ENCODE measurements at regions not wholly inside any gene's neighbourhood (a gene's known extent, or its start where the extent isn't known, plus 50 kb on each side); places are given as distances from the start of the nearest gene placed in this dataset.

DNA sequence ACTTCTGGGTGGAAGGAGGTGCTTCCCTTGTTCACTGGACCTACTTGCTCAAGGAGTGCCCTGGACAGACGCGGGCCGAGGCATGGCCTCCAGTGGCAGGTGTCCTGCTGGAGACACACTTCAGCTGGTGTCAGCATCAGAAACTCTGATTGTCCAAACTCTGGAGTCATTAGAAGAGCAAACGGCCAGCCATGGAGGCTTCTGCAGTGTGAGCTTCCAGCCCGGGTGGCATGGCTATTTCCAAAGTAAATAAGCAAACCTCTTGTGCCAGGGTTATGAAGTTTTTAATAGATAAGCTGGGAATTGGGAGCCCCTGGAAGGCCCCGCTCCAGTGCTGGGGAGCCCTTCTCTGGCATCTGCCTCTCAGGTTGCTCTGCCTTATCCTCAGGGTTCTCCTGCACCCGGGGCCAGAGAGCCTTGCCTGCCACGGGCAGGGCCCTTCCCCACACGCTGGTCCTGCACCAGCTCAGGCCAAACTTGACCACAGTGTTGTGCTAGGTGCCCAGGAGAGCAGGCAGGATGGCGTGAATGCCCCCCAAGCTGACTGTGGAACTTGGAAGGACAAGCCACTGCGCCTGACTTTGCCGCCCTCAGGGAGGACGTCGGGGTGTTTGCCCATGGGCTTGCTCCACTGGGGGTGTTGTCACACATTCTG is 285.6 kb downstream of the GADD45G start:
- no peak for TF ChIP-seq EZH2phosphoT487 (IDR thresholded peaks at IDR 0.05; ENCODE audit: borderline replicate concordance, low read depth, low read length)
- TF ChIP-seq, protein P1, sequence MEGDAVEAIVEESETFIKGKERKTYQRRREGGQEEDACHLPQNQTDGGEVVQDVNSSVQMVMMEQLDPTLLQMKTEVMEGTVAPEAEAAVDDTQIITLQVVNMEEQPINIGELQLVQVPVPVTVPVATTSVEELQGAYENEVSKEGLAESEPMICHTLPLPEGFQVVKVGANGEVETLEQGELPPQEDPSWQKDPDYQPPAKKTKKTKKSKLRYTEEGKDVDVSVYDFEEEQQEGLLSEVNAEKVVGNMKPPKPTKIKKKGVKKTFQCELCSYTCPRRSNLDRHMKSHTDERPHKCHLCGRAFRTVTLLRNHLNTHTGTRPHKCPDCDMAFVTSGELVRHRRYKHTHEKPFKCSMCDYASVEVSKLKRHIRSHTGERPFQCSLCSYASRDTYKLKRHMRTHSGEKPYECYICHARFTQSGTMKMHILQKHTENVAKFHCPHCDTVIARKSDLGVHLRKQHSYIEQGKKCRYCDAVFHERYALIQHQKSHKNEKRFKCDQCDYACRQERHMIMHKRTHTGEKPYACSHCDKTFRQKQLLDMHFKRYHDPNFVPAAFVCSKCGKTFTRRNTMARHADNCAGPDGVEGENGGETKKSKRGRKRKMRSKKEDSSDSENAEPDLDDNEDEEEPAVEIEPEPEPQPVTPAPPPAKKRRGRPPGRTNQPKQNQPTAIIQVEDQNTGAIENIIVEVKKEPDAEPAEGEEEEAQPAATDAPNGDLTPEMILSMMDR (conservative IDR thresholded peaks at IDR 0.05; ENCODE audit: low read length) = no peak
- H3K4me2 ChIP-seq (ENCODE audit: low read length) = no peak overlapping the region
- CTCF ChIA-PET (ENCODE audit: unreplicated experiment) = no interaction called here
- BruUV-seq (replicated peaks) = no TSS peak
- H3K27ac ChIP-seq (ENCODE audit: low read depth, low read length, poor library complexity, severe bottlenecking) = no peak overlapping the region
- H3K4me1 ChIP-seq (ENCODE audit: insufficient read depth, low read length, poor library complexity, severe bottlenecking) = no peaks in the 10 kb centered on the region
- POLR2A ChIA-PET = no interaction called here
- DNase-seq (ENCODE audit: low spot score) = no peak
- no peak overlapping the region for H2AFZ ChIP-seq (ENCODE audit: low read length)
- H4K20me1 ChIP-seq (ENCODE audit: insufficient read depth, low read length) = no peaks in the 10 kb centered on the region
- no peak overlapping the region for H3K4me3 ChIP-seq (ENCODE audit: low read depth, low read length, poor library complexity, severe bottlenecking)
- no peaks in the 10 kb centered on the region for H3K9me2 ChIP-seq (ENCODE audit: insufficient read depth, low read length)
- no peaks in the 10 kb centered on the region for H3K36me3 ChIP-seq (ENCODE audit: insufficient read depth, low read length)
- no peaks in the 10 kb centered on the region for H3K9me3 ChIP-seq (ENCODE audit: low read length)
- intact Hi-C loops (cut with micrococcal nuclease; ENCODE audit: unreplicated experiment) = no loop called here
- no peaks in the 10 kb centered on the region for H3K79me2 ChIP-seq (ENCODE audit: insufficient read depth, low read depth, low read length)

GRCh38 chr9:89891221-89891590 is 286.4 kb downstream of the GADD45G start:
- Histone ChIP-seq H3K27ac (ENCODE audit: low read depth, low read length, poor library complexity, severe bottlenecking) (no peak overlapping the region), H3K9me3 (ENCODE audit: low read length) (no peaks in the 10 kb centered on the region), H3K4me3 (ENCODE audit: low read depth, low read length, poor library complexity, severe bottlenecking) (no peak overlapping the region), H3K4me1 (ENCODE audit: insufficient read depth, low read length, poor library complexity, severe bottlenecking) (no peaks in the 10 kb centered on the region), H3K9me2 (ENCODE audit: insufficient read depth, low read length) (no peaks in the 10 kb centered on the region), H2AFZ (ENCODE audit: low read length) (no peak overlapping the region), H3K36me3 (ENCODE audit: insufficient read depth, low read length) (no peaks in the 10 kb centered on the region), H3K79me2 (ENCODE audit: insufficient read depth, low read depth, low read length) (no peaks in the 10 kb centered on the region), H3K4me2 (ENCODE audit: low read length) (no peak overlapping the region), H4K20me1 (ENCODE audit: insufficient read depth, low read length) (no peaks in the 10 kb centered on the region)
- POLR2A ChIA-PET = no interaction called here
- intact Hi-C loops (cut with micrococcal nuclease; ENCODE audit: unreplicated experiment) = no loop called here
- BruUV-seq (replicated peaks) = no TSS peak
- CTCF ChIA-PET (ENCODE audit: unreplicated experiment) = no interaction called here
- TF ChIP-seq, protein P1 (conservative IDR thresholded peaks at IDR 0.05; ENCODE audit: low read length) = no peak
- no peak for TF ChIP-seq EZH2phosphoT487 (IDR thresholded peaks at IDR 0.05; ENCODE audit: borderline replicate concordance, low read depth, low read length)
- DNase-seq (ENCODE audit: low spot score) = no peak

DNA sequence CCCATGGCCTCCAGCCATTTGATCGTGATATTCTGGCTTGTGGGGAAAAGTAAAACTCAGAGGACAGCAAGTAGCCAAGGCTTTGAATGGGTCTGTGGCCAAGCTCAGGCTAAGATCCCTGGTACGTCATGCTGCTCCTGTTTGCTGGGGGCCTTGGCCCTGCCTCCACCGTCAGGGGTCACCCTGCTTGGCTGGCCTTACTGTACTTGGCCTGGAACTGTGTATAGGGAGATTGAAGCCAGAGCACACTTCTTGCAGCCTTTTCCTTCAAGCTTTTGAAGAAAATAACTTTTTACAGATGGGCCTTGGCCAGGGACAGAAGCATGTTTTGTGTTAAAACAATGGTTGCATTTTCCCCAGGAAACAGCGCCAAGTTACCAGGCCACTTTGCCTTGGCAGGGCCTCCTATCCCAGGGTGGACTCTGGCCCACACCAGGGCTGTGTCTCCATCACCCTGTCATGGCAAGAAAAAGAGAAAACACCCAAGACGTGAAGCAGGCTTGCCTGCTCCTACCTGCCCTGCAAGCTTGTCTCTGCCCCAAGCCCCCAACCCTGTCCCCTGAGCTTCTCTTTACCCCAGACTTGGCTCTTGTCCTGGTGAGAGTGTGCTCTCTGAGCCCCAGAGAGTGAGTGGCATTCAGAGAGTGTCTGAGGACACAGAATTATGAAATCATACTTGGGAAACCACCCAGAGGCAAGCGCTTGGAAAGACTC is 286.9 kb downstream of the GADD45G start:
- POLR2A ChIA-PET = no interaction called here

More for the DNA sequence above, 286.9 kb downstream of the GADD45G start:
- Histone ChIP-seq H2AFZ (ENCODE audit: low read length) (no peak overlapping the region), H3K27ac (ENCODE audit: low read depth, low read length, poor library complexity, severe bottlenecking) (no peak overlapping the region), H3K4me3 (ENCODE audit: low read depth, low read length, poor library complexity, severe bottlenecking) (no peak overlapping the region), H3K36me3 (ENCODE audit: insufficient read depth, low read length) (no peaks in the 10 kb centered on the region), H3K9me3 (ENCODE audit: low read length) (no peaks in the 10 kb centered on the region), H3K4me2 (ENCODE audit: low read length) (no peak overlapping the region), H3K4me1 (ENCODE audit: insufficient read depth, low read length, poor library complexity, severe bottlenecking) (no peaks in the 10 kb centered on the region), H3K9me2 (ENCODE audit: insufficient read depth, low read length) (no peaks in the 10 kb centered on the region), H4K20me1 (ENCODE audit: insufficient read depth, low read length) (no peaks in the 10 kb centered on the region), H3K79me2 (ENCODE audit: insufficient read depth, low read depth, low read length) (no peaks in the 10 kb centered on the region)
- CTCF ChIA-PET (ENCODE audit: unreplicated experiment) = interaction anchor here (0.6 kb wide), 1 partner anchor 108 kb away, joined by 3 read pairs; no protein-coding TSS in a partner anchor
- intact Hi-C loops (cut with micrococcal nuclease; ENCODE audit: unreplicated experiment) = no loop called here
- TF ChIP-seq EZH2phosphoT487 (IDR thresholded peaks at IDR 0.05; ENCODE audit: borderline replicate concordance, low read depth, low read length) = no peak
- TF ChIP-seq, protein P1 (conservative IDR thresholded peaks at IDR 0.05; ENCODE audit: low read length) = no peak
- DNase-seq (ENCODE audit: low spot score) = no peak
- no TSS peak for BruUV-seq (replicated peaks)

All from OCI-LY7 (cell line).